GM18858 (cell line): ENCODE measurements at regions not wholly inside any gene's neighbourhood (a gene's known extent, or its start where the extent isn't known, plus 50 kb on each side); places are given as distances from the start of the nearest gene placed in this dataset.

Experiments used
- ATAC-seq: cut with Tn5 transposase; IDR thresholded peaks from one replicate; pipeline ENCODE4 v1.9.1; 2021; ENCODE audit not compliant: unreplicated experiment

- ATAC-seq = no peak
Observed at GRCh38 chr9:107431461-107431860, 58.1 kb downstream of the KLF4 start.

GRCh38 chr9:107430071-107430470 lies 59.5 kb downstream of the KLF4 start:
- no peak for ATAC-seq

GRCh38 chr9:107426126-107426525 lies 63.4 kb downstream of the KLF4 start:
- ATAC-seq = no peak

- peak; percentile 78 for ATAC-seq
Observed at GRCh38 chr9:107425101-107426025, 64.2 kb downstream of the KLF4 start.

- ATAC-seq = no peak
Observed at GRCh38 chr9:107423540-107423939, 66.0 kb downstream of the KLF4 start.

- no peak for ATAC-seq
Observed at GRCh38 chr9:107422189-107423185, 67.1 kb downstream of the KLF4 start.

- no peak for ATAC-seq
Observed at GRCh38 chr9:107410420-107410819, 79.1 kb downstream of the KLF4 start.

- no peak for ATAC-seq
Observed at GRCh38 chr9:107409581-107410389, 79.8 kb downstream of the KLF4 start.

GRCh38 chr9:107407675-107408074 lies 81.9 kb downstream of the KLF4 start:
- no peak for ATAC-seq

GRCh38 chr9:107405511-107405910 lies 84.1 kb downstream of the KLF4 start:
- ATAC-seq = no peak

- no peak for ATAC-seq
Observed at GRCh38 chr9:107404736-107405135, 84.8 kb downstream of the KLF4 start.

- no peak for ATAC-seq
Observed at GRCh38 chr9:107404161-107404560, 85.4 kb downstream of the KLF4 start.

GRCh38 chr9:107397076-107398044 lies 92.2 kb downstream of the KLF4 start:
- ATAC-seq = no peak

GRCh38 chr9:107394264-107394663 lies 95.3 kb downstream of the KLF4 start:
- ATAC-seq = no peak

- no peak for ATAC-seq
Observed at GRCh38 chr9:107390778-107391177, 98.8 kb downstream of the KLF4 start.

- ATAC-seq = no peak
Observed at GRCh38 chr9:107390279-107390678, 99.3 kb downstream of the KLF4 start.

- no peak for ATAC-seq
Observed at GRCh38 chr9:107389617-107390071, 99.9 kb downstream of the KLF4 start.

GRCh38 chr9:107388890-107389289 lies 100.7 kb downstream of the KLF4 start:
- no peak for ATAC-seq

- no peak for ATAC-seq
Observed at GRCh38 chr9:107387409-107387808, 102.2 kb downstream of the KLF4 start.
